ENCODE measurements at regions not wholly inside any gene's neighbourhood (a gene's known extent, or its start where the extent isn't known, plus 50 kb on each side); places are given as distances from the start of the nearest gene placed in this dataset.
A peak's percentile ranks its signal among the peaks of the same experiment; 100 is the strongest.

DNA sequence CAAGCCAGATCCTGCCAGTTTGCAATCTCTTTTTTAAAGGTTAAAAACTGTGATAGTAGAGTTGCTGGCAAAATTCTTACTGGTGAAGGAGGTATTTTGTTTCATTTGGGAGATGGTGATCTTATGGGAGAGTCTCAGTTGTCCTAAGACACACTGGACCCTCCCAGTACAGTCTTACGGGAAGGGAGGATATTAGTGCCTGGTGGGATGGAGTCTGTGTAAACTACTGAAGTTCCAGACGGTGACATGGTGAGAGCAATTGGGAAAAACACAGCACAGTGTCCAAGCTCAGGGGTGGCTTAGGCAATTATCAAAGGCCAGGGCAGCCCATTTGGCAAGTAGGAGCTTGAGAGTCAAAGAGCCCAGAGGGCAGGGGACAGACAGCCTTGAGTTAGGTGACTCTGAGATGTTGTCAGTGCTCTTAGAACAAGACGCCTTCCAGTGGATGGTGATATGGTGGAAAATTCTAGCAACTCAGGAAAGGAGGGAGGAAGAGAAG is 143.7 kb upstream of the CCDC68 start:
- H3K27me3 ChIP-seq (ENCODE audit: control insufficient read depth in 1 of 2, insufficient read depth in 1 of 2, low read length in 2 of 2): no peaks in the 10 kb centered on the region
- no peak overlapping the region for H3K18ac ChIP-seq (ENCODE audit: low read depth in 1 of 2, low read length in 2 of 2)
- peaks cover 6% of the 10 kb centered on the region for H3K4me1 ChIP-seq (ENCODE audit: control insufficient read depth, insufficient read depth, low read depth, low read length)
- H3K9me3 ChIP-seq (ENCODE audit: control insufficient read depth, low read length): no peaks in the 10 kb centered on the region
- no peak overlapping the region for H3K14ac ChIP-seq (ENCODE audit: low read length in 2 of 2)
- H4K8ac ChIP-seq (ENCODE audit: low read length): no peak overlapping the region
- DNase-seq: no peak
- no peaks in the 10 kb centered on the region for H3K79me1 ChIP-seq (replicated peaks; ENCODE audit: low read length, poor library complexity, severe bottlenecking)
- 95% methylated on average over 3 of the region's 3 CpGs for WGBS
- no peak overlapping the region for H2BK15ac ChIP-seq (ENCODE audit: low read depth, poor library complexity, severe bottlenecking)
- no peak overlapping the region for H3K4me2 ChIP-seq (ENCODE audit: low read length, poor library complexity, severe bottlenecking)
- H3K4me3 ChIP-seq (ENCODE audit: insufficient read depth in 1 of 2, low read depth in 1 of 2, low read length in 2 of 2): no peak overlapping the region
- H4K91ac ChIP-seq (ENCODE audit: low read length): no peak overlapping the region
- H3K36me3 ChIP-seq (ENCODE audit: control insufficient read depth in 1 of 2, insufficient read depth in 2 of 2, low read depth in 1 of 2, low read length in 2 of 2): no peaks in the 10 kb centered on the region
- no peak overlapping the region for H3K9ac ChIP-seq (ENCODE audit: low read length)
- H2BK5ac ChIP-seq (ENCODE audit: low read depth, low read length, poor library complexity, severe bottlenecking): no peak overlapping the region
- H2BK12ac ChIP-seq (ENCODE audit: low read length in 2 of 2): no peak overlapping the region
- no peak overlapping the region for H2AFZ ChIP-seq (ENCODE audit: low read depth, low read length)
- H3K4ac ChIP-seq (ENCODE audit: low read depth in 1 of 2, low read length in 2 of 2): no peak overlapping the region
- H2AK5ac ChIP-seq (ENCODE audit: low read length, severe bottlenecking): peak overlapping the region; percentile 42
- no peak overlapping the region for H2BK120ac ChIP-seq (ENCODE audit: low read depth, low read length)
- no peak overlapping the region for H3K23ac ChIP-seq (ENCODE audit: low read length in 2 of 2)
- H3K27ac ChIP-seq (ENCODE audit: low read length, poor library complexity, severe bottlenecking): no peak overlapping the region

DNA sequence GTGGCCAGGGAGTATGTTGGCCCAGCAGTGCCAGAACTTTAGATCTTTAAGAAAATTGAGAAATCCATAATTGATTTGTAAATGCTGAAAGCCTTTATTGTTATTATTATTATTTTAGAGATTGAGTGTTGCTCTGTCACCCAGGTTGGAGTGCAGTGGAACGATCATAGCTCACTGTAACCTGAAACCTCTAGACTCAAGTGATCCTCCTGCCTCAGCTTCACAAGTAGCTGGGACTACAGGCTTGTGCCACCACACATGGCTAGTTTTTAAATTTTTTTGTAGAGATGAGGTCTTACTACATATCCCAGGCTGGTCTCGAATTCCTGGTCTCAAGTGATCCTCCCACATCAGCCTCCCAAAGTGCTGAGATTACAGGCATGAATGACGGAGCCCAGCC is 143.2 kb upstream of the CCDC68 start:
- Histone ChIP-seq H3K4me1 (ENCODE audit: control insufficient read depth, insufficient read depth, low read depth, low read length) (peaks cover 9% of the 10 kb centered on the region), H3K4me2 (ENCODE audit: low read length, poor library complexity, severe bottlenecking) (no peak overlapping the region), H2AK5ac (ENCODE audit: low read length, severe bottlenecking) (peak overlapping the region; percentile 93), H2BK5ac (ENCODE audit: low read depth, low read length, poor library complexity, severe bottlenecking) (no peak overlapping the region), H3K36me3 (ENCODE audit: control insufficient read depth in 1 of 2, insufficient read depth in 2 of 2, low read depth in 1 of 2, low read length in 2 of 2) (no peaks in the 10 kb centered on the region), H4K8ac (ENCODE audit: low read length) (no peak overlapping the region), H3K27ac (ENCODE audit: low read length, poor library complexity, severe bottlenecking) (peak overlapping the region; percentile 80), H4K91ac (ENCODE audit: low read length) (no peak overlapping the region), H3K18ac (ENCODE audit: low read depth in 1 of 2, low read length in 2 of 2) (no peak overlapping the region), H3K4ac (ENCODE audit: low read depth in 1 of 2, low read length in 2 of 2) (no peak overlapping the region), H3K14ac (ENCODE audit: low read length in 2 of 2) (no peak overlapping the region), H2AFZ (ENCODE audit: low read depth, low read length) (no peak overlapping the region), H2BK120ac (ENCODE audit: low read depth, low read length) (no peak overlapping the region), H3K9ac (ENCODE audit: low read length) (no peak overlapping the region), H3K9me3 (ENCODE audit: control insufficient read depth, low read length) (no peaks in the 10 kb centered on the region), H3K23ac (ENCODE audit: low read length in 2 of 2) (no peak overlapping the region), H2BK15ac (ENCODE audit: low read depth, poor library complexity, severe bottlenecking) (peak overlapping the region; percentile 37), H3K4me3 (ENCODE audit: insufficient read depth in 1 of 2, low read depth in 1 of 2, low read length in 2 of 2) (no peak overlapping the region), H3K79me1 (replicated peaks; ENCODE audit: low read length, poor library complexity, severe bottlenecking) (no peaks in the 10 kb centered on the region), H3K27me3 (ENCODE audit: control insufficient read depth in 1 of 2, insufficient read depth in 1 of 2, low read length in 2 of 2) (no peaks in the 10 kb centered on the region), H2BK12ac (ENCODE audit: low read length in 2 of 2) (no peak overlapping the region)
- DNase-seq: no peak
- WGBS: 92% methylated on average over 2 of the region's 3 CpGs

DNA sequence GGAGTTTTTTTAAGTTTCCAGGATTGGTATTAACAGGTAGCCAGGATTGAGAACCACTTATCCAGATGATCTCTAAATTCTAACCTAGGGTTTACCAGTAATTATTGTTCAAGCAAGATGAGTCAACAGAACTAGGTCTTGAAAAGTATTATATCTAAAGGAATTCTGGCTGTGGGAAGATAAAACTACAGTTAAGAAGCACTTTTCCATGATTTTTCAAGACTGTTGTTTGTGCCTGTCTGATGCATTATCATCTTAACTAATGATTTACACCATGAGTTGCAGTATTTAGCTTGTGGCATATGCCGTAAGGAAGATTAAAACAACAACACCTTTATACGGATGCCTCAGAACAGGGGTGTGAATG is 142.2 kb upstream of the CCDC68 start:
- no peak for DNase-seq
- 67% methylated on average over 2 of the region's 2 CpGs for WGBS
- H2BK12ac ChIP-seq (ENCODE audit: low read length in 2 of 2): no peak overlapping the region
- H3K4me1 ChIP-seq (ENCODE audit: control insufficient read depth, insufficient read depth, low read depth, low read length): peaks cover 12% of the 10 kb centered on the region
- no peak overlapping the region for H3K9ac ChIP-seq (ENCODE audit: low read length)
- H2BK15ac ChIP-seq (ENCODE audit: low read depth, poor library complexity, severe bottlenecking): no peak overlapping the region
- no peak overlapping the region for H4K8ac ChIP-seq (ENCODE audit: low read length)
- H3K9me3 ChIP-seq (ENCODE audit: control insufficient read depth, low read length): no peaks in the 10 kb centered on the region
- H2AFZ ChIP-seq (ENCODE audit: low read depth, low read length): no peak overlapping the region
- peak overlapping the region; percentile 80 for H3K27ac ChIP-seq (ENCODE audit: low read length, poor library complexity, severe bottlenecking)
- peak overlapping the region; percentile 19 for H3K4me2 ChIP-seq (ENCODE audit: low read length, poor library complexity, severe bottlenecking)
- no peak overlapping the region for H2BK120ac ChIP-seq (ENCODE audit: low read depth, low read length)
- no peak overlapping the region for H3K4ac ChIP-seq (ENCODE audit: low read depth in 1 of 2, low read length in 2 of 2)
- H3K23ac ChIP-seq (ENCODE audit: low read length in 2 of 2): no peak overlapping the region
- no peak overlapping the region for H3K18ac ChIP-seq (ENCODE audit: low read depth in 1 of 2, low read length in 2 of 2)
- H3K27me3 ChIP-seq (ENCODE audit: control insufficient read depth in 1 of 2, insufficient read depth in 1 of 2, low read length in 2 of 2): no peaks in the 10 kb centered on the region
- no peaks in the 10 kb centered on the region for H3K79me1 ChIP-seq (replicated peaks; ENCODE audit: low read length, poor library complexity, severe bottlenecking)
- no peak overlapping the region for H3K4me3 ChIP-seq (ENCODE audit: insufficient read depth in 1 of 2, low read depth in 1 of 2, low read length in 2 of 2)
- H4K91ac ChIP-seq (ENCODE audit: low read length): no peak overlapping the region
- no peaks in the 10 kb centered on the region for H3K36me3 ChIP-seq (ENCODE audit: control insufficient read depth in 1 of 2, insufficient read depth in 2 of 2, low read depth in 1 of 2, low read length in 2 of 2)
- H2AK5ac ChIP-seq (ENCODE audit: low read length, severe bottlenecking): no peak overlapping the region
- no peak overlapping the region for H3K14ac ChIP-seq (ENCODE audit: low read length in 2 of 2)
- no peak overlapping the region for H2BK5ac ChIP-seq (ENCODE audit: low read depth, low read length, poor library complexity, severe bottlenecking)

DNA sequence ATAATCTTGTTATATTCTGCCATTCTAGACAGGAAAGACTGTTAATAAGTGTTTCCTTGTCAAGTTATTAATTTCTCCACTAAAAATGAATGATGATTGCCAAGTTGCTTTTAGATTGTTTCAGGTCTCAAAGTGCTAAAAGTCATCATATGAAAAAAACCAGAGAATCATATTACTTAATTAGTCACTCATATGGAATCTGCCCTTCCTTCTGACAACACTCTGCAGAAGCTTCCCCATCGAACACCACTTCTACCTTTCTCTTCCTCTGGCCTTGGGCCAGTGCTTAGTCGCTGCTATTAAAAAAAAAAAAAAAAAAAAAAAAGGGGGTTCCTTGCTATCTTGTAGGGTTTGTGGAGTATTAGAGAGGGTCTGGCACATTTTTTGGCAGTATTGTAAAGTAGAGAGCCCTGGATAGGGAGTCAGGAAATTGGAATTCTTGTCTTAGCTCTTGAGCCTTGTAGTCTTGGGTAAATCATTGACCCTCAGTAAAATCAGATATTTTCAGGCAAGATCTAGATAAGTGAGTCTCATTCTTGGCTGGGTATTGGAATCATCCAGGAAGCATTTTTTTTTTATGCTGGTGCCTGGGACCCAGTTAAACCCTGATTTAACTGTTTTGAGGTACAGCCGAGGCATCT is 141.7 kb upstream of the CCDC68 start:
- no peak overlapping the region for H3K9ac ChIP-seq (ENCODE audit: low read length)
- H2AK5ac ChIP-seq (ENCODE audit: low read length, severe bottlenecking): no peak overlapping the region
- no peaks in the 10 kb centered on the region for H3K79me1 ChIP-seq (replicated peaks; ENCODE audit: low read length, poor library complexity, severe bottlenecking)
- H2AFZ ChIP-seq (ENCODE audit: low read depth, low read length): no peak overlapping the region
- no peaks in the 10 kb centered on the region for H3K36me3 ChIP-seq (ENCODE audit: control insufficient read depth in 1 of 2, insufficient read depth in 2 of 2, low read depth in 1 of 2, low read length in 2 of 2)
- no peak overlapping the region for H2BK120ac ChIP-seq (ENCODE audit: low read depth, low read length)
- no peak overlapping the region for H4K91ac ChIP-seq (ENCODE audit: low read length)
- no peak overlapping the region for H3K14ac ChIP-seq (ENCODE audit: low read length in 2 of 2)
- H2BK5ac ChIP-seq (ENCODE audit: low read depth, low read length, poor library complexity, severe bottlenecking): peak overlapping the region; percentile 54
- H3K27me3 ChIP-seq (ENCODE audit: control insufficient read depth in 1 of 2, insufficient read depth in 1 of 2, low read length in 2 of 2): no peaks in the 10 kb centered on the region
- H3K18ac ChIP-seq (ENCODE audit: low read depth in 1 of 2, low read length in 2 of 2): no peak overlapping the region
- no peak overlapping the region for H4K8ac ChIP-seq (ENCODE audit: low read length)
- H3K27ac ChIP-seq (ENCODE audit: low read length, poor library complexity, severe bottlenecking): peak overlapping the region; percentile 80
- H2BK12ac ChIP-seq (ENCODE audit: low read length in 2 of 2): no peak overlapping the region
- H3K4me1 ChIP-seq (ENCODE audit: control insufficient read depth, insufficient read depth, low read depth, low read length): peaks cover 14% of the 10 kb centered on the region
- H3K4me3 ChIP-seq (ENCODE audit: insufficient read depth in 1 of 2, low read depth in 1 of 2, low read length in 2 of 2): no peak overlapping the region
- no peaks in the 10 kb centered on the region for H3K9me3 ChIP-seq (ENCODE audit: control insufficient read depth, low read length)
- peak overlapping the region; percentile 19 for H3K4me2 ChIP-seq (ENCODE audit: low read length, poor library complexity, severe bottlenecking)
- H3K23ac ChIP-seq (ENCODE audit: low read length in 2 of 2): no peak overlapping the region
- peak; percentile 37 for DNase-seq
- 60% methylated on average over 2 of the region's 3 CpGs for WGBS
- H2BK15ac ChIP-seq (ENCODE audit: low read depth, poor library complexity, severe bottlenecking): no peak overlapping the region
- no peak overlapping the region for H3K4ac ChIP-seq (ENCODE audit: low read depth in 1 of 2, low read length in 2 of 2)

Data from mesenchymal stem cell (in vitro differentiated cells and primary cell).